HG02798 (cell line): ENCODE measurements at regions not wholly inside any gene's neighbourhood (a gene's known extent, or its start where the extent isn't known, plus 50 kb on each side); places are given as distances from the start of the nearest gene placed in this dataset.
"Not testable (repeated sequence)": the region's sequence is repeated elsewhere in the genome, so short reads cannot be mapped to it uniquely, and the experiment has no call there.

Experiments
- ATAC-seq: cut with Tn5 transposase; IDR thresholded peaks from one replicate; pipeline ENCODE4 v1.9.1; 2021; ENCODE audit warnings: mild to moderate bottlenecking; ENCODE audit not compliant: unreplicated experiment, poor library complexity

- ATAC-seq, result no peak
Observed at GRCh38 chr4:120227554-120227953, 160.9 kb upstream of the MAD2L1 start.

- ATAC-seq, result no peak
Observed at GRCh38 chr4:120225527-120225926, 158.9 kb upstream of the MAD2L1 start.

GRCh38 chr4:120218981-120219380, 152.3 kb upstream of the MAD2L1 start:
- ATAC-seq, result no peak

- ATAC-seq, result no peak
Observed at GRCh38 chr4:120215350-120215749, 148.7 kb upstream of the MAD2L1 start.

DNA sequence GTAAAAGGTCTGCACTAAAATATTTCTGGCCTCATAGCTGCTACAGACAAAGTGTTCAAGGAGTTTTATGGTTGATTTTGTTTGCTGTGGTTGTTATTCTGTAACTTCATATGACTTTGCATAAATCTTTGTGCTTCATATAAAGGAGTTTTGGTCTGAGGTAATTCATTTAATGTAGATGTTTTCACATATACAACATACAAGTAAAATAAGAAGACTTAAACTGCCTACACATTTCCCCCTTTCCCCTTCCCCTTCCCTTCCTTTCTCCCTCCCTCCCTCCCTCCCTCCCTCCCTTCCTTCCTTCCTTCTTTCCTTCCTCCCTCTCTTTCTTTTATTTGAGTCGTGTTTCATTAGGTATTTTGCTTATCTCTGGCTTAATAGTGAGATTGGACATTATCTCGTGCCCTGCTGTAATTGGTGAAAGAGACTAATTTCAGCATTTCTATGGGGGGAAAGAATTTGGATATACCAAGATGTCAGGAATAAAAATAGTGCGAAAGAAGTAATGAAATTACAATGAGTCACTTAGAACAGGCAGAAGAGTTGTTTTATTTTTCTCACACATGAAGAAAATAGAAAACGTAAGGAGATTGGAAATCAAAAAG, 144.9 kb upstream of the MAD2L1 start:
- no peak for ATAC-seq

- no peak for ATAC-seq
Observed at GRCh38 chr4:120209706-120210105, 143.1 kb upstream of the MAD2L1 start.

DNA sequence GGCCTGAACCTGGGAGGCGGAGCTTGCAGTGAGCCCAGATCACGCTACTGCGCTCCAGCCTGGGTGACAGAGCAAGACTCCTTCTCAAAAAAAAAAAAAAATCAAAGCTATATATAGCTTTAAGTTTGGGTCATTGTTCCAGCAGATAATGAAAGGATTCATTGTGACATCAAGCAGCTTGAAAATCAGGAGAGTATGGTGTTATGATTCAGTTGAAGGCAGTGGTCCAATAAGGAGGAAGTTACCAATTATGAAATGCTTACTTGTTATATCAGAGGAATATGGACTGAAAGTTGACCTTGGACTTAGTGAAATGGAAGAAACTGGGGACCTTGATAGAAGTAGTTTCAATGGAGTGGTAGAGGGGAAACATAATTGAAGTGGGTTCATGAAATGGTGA, 140.4 kb upstream of the MAD2L1 start:
- ATAC-seq, result no peak

- no peak for ATAC-seq
Observed at GRCh38 chr4:120202222-120202621, 135.6 kb upstream of the MAD2L1 start.

GRCh38 chr4:120200573-120201110, 134.0 kb upstream of the MAD2L1 start:
- ATAC-seq, result not testable (repeated sequence)

DNA sequence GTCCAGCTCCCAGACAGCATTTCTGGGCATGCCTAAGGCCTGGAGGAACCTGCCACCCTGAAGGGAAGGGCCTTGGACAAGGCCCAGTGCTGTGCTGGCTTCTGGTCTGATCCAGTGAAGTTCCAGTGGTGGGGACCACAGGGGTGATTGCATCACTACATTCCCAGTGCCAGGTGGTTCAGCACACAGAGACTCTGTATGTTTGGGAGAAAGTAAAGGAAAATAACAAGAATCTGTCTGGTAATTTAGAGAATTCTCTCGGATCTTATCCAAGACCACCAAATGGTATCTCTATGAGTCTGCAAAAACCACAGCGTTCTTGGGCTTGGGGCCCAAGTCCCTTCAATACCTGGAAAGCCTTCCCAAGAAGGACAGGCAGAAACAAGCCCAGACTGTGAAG, 131.8 kb upstream of the MAD2L1 start:
- no peak for ATAC-seq

DNA sequence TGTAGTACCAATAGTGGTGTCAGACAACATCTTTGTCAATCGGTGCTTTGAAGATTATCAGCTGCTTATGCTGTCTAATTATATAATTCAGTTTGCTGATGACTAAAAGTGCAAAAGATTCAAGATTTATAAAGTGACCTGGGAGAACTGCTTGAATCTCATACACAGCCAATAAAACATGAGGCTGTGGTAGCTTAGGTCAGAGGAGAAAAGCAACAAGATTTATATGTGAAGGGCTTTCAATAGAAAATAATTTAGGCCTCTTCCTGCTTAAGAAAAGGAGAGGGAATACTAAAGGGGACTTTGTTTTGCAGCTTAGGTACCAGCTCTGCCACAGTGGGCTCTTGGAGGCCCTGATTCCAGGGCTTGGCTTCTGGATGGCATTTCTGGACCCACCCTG, 111.0 kb upstream of the MAD2L1 start:
- ATAC-seq, result no peak

- no peak for ATAC-seq
Observed at GRCh38 chr4:120175272-120175671, 108.6 kb upstream of the MAD2L1 start.

DNA sequence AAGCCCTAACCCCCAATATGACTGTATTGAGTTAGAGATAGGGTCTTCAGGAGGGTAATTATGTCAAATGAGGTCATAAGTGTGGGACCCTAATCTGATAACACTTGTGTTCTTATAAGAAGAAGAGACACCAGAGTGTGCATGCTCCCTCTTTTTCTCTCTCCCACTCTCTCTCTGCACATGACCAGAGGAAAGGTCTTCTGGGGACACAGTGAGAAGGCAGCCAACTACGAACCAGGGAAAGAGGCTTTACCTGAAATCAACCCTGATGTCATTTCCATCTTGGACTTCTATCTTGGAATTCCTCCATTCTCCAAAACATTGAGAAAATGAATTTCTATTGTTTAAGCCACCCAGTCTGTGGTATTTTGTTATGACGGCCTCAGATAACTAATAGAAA, 97.2 kb upstream of the MAD2L1 start:
- no peak for ATAC-seq

DNA sequence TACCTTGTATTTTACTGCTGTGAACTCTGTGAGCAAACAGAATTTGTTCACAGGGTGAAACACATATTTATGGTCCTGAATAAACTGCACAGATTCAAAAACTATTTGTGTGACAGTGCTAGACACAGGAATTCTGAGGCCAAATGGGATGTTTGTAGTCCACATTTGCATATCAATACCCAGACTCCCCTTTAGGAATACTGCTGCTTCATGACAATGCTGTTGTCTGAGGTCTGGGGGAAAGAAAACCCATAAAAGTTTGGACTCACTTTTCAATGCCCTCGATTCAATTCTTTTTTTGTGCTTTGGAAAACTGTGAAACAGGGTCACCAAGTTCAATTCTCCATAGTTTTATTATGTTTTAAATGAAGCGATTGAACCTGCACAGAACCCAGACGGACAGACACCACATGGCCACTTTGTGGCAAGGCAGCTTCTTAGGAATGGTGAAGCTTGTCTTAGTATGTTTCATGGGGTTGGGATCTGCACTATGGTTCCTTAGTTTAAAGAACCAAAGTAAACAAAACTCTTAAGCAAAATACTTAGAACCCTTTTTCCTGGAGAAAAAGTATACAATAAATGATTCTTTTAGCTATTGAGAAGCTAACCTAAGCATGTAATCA, 92.3 kb upstream of the MAD2L1 start:
- no peak for ATAC-seq

GRCh38 chr4:120158046-120158445, 91.4 kb upstream of the MAD2L1 start:
- no peak for ATAC-seq

DNA sequence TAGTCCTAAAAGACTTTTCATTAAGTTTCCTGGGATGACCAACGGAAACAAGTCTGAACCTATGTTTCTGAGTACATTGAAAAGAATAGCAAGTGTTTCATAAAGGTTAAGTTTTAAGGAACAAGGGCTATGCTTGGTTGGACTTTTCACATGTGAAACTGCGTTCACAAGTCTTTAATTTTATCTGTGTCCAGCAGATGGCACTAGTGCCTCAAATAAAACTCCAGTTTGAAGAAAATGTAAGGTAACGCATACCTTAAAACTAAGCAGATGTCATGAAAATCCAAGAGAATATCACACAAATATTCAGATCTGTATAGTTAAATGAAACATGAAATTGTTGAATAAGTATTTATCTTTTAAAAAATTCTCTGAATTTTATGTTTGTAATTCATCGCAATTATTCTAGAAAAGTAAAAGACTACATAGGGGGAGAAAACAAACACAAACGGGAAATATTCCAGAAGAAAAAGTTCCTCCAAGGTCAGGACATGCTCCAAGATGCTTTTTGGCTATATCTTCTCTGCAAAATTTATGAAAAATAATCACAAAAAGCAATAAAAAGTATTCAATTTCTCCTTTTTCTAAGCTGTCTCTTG, 89.6 kb upstream of the MAD2L1 start:
- ATAC-seq, result peak; percentile 86

- ATAC-seq, result no peak
Observed at GRCh38 chr4:120155287-120155686, 88.6 kb upstream of the MAD2L1 start.

DNA sequence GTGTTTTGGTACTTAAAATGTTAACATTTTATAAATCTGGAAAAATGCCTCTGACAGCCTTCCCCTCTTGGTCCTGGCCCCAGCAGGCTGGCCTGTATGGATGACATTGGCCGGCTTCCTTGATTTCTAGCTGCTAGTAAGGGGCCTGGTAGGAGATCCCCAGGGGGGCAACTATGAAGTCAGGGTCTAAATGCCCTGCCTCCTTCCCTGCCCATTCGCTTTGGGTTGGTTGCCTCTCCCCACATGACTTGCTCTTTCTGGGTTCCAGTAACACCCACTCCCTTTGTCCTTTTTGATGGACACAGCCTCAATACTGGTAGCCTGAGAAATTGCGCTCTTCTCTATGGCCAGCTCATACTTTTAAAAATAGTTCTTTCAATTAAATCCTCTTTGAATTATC, 78.0 kb upstream of the MAD2L1 start:
- no peak for ATAC-seq

DNA sequence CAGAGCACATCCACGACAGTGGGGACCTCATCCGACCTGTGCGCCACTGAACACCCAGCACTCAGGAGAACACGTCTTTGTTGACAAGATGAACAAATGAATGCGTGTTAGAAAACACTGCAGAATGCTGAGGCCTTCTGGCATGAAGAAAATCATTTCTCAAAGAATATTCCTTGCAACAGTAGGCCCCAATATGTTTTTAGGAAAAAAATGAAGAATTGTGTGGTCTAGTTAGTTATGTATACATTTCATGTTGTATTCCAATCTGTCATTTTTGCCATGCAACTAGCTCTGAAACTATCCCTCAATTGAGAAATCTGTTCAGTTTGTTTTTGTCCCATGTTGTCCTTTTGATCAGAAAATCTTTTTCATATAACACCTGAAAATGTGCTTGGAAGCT, 77.4 kb upstream of the MAD2L1 start:
- no peak for ATAC-seq

DNA sequence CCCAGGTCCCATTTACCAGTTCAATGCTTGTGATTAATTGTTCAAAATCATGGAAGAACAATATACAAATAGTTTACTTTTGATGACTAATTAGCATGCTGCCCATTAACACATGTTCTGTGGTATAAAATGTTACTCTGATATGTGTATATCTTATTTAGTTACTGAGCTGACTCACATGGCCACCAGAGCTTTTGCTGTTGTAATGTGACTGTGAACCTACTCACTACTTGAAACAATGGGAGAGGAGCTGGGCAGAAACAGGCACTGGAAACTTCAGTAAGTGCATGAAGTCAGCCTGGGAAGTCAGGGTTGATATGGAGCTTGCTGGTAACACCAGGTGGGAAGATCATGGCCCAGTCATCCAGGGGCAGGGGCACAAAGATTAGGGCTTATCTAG, 72.7 kb upstream of the MAD2L1 start:
- no peak for ATAC-seq

DNA sequence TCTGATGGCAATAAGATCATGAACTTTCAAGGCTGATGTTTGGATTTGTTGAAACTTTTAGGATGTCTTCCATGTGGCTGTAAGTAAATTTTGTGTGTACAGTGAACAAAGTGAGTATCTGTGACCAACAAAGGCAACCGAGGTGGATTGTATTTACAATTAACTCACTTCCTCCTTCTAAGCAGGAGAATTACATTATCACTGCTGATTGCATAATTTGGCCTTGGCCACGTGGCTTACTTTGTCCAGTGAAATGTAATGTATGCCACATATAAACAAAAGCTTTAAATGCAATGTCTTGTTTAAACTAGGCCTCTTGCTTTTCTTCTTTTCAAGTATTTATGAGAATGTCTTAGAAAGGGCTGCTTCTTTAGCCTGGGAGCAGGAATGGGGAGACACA, 66.3 kb upstream of the MAD2L1 start:
- ATAC-seq, result no peak

DNA sequence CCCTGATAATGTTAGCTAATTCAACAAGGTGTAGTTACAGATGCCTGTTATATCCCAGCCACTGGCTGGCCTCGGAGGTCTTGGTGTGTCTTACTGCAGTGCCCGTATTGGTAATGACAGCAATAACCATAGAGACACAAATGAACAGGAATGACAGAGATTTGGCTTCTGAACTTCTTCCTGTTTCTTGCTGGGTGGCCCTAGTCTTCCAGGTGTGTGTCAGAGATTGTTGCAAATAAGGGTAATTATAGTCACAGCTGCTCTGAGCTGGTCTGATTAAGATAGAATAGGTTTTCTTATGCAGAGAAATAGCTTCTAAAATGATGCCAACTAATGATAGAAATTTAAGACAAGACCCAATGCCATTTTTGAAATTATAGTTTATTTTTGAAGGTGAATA, 64.1 kb upstream of the MAD2L1 start:
- no peak for ATAC-seq
